MCF 10A (cell line): ENCODE measurements at regions not wholly inside any gene's neighbourhood (a gene's known extent, or its start where the extent isn't known, plus 50 kb on each side); places are given as distances from the start of the nearest gene placed in this dataset.

ENCODE experiments used
- BruUV-seq: library from RNA; stranded (reverse); fragments of 400-500 nt; replicated peaks from 2 replicates; lab custom pipeline; 2021; lab: Mats Ljungman, UMichigan
- CTCF ChIA-PET: fragments of 300-600 bp; sonication (Branson Sonifier 250); formaldehyde crosslinking; extraction: SDS; loops from one replicate; lab custom pipeline; 2021; ENCODE audit warnings: antibody characterized with exemption, inconsistent platforms; lab: Yijun Ruan, JAX
- POLR2A ChIA-PET: fragments of 300-600, 350-650 bp; sonication (Branson Sonifier 250); formaldehyde crosslinking; extraction: SDS; loops from one replicate; lab custom pipeline; 2020; ENCODE audit warnings: antibody characterized with exemption, inconsistent platforms; lab: Yijun Ruan, JAX
- DNase-seq: peaks from one replicate; pipeline ENCODE4 v3.0.0-alpha.2; 2018; ENCODE audit not compliant: unreplicated experiment
- H3K27ac Mint-ChIP-seq: one replicate; pipeline ENCODE4 v1.8.0; 2022; ENCODE audit warnings: mild to moderate bottlenecking, low read depth, mixed read lengths; ENCODE audit not compliant: unreplicated experiment
- H3K27me3 Mint-ChIP-seq: one replicate; pipeline ENCODE4 v1.8.0; 2022; ENCODE audit warnings: mixed read lengths; ENCODE audit not compliant: insufficient read depth, unreplicated experiment
- H3K36me3 Mint-ChIP-seq: one replicate; pipeline ENCODE4 v1.8.0; 2022; ENCODE audit warnings: mild to moderate bottlenecking, moderate library complexity, mixed read lengths; ENCODE audit not compliant: insufficient read depth, unreplicated experiment
- H3K4me1 Mint-ChIP-seq: one replicate; pipeline ENCODE4 v1.8.0; 2022; ENCODE audit warnings: mixed read lengths; ENCODE audit not compliant: insufficient read depth, unreplicated experiment
- H3K4me3 Mint-ChIP-seq: one replicate; pipeline ENCODE4 v1.8.0; 2022; ENCODE audit warnings: mild to moderate bottlenecking, moderate library complexity, mixed read lengths; ENCODE audit not compliant: unreplicated experiment
- H3K9me3 Mint-ChIP-seq: one replicate; pipeline ENCODE4 v1.8.0; 2022; ENCODE audit warnings: mixed read lengths; ENCODE audit not compliant: unreplicated experiment
- CTCF ChIP-seq: fragments of 200-600 bp; IDR thresholded peaks from one replicate; pipeline ENCODE4 v1.8.0; 2022; ENCODE audit warnings: antibody characterized with exemption, mild to moderate bottlenecking; ENCODE audit not compliant: unreplicated experiment
- intact Hi-C: fragments of 100-400 bp; cut with micrococcal nuclease; formaldehyde crosslinking; loops from 2 replicates; pipeline ENCODE4 v1.14.1; 2022

DNA sequence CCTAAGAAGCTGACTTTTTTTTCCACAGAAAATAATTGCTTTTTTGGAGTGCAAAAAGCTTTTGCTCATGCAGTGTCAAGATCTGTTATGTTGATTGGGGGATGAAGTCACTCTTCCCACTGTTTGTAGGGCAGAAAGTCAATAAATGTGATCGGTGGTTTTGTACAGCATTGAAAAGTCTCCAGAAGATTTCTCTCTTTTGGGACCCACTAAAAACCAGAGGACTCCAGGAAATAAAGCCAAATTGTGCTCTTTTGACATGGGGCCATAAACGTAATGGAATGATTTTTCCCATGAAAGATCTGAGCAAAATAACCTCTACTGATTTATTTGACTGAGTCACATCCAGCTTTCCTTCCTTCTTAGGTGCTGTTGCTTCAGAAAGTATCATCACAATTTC lies 122.5 kb downstream of the SNAPC1 start:
- no TSS peak for BruUV-seq
- intact Hi-C loops, result no loop called here
- H3K4me3 Mint-ChIP-seq, result no peak overlapping the region
- CTCF ChIA-PET, result interaction anchor here (0.6 kb wide), 1 partner anchor 229 kb away, joined by 3 read pairs; no protein-coding TSS in a partner anchor
- H3K27ac Mint-ChIP-seq, result no peak overlapping the region
- no peaks in the 10 kb centered on the region for H3K36me3 Mint-ChIP-seq
- DNase-seq, result no peak
- H3K4me1 Mint-ChIP-seq, result no peaks in the 10 kb centered on the region
- no peak for TF ChIP-seq CTCF
- POLR2A ChIA-PET, result interaction anchor here (0.7 kb wide), 1 partner anchor 82 kb away, joined by 3 read pairs; no protein-coding TSS in a partner anchor
- peaks cover 6% of the 10 kb centered on the region for H3K27me3 Mint-ChIP-seq
- H3K9me3 Mint-ChIP-seq, result no peaks in the 10 kb centered on the region

GRCh38 chr14:61885203-61885961 lies 123.2 kb downstream of the SNAPC1 start:
- Mint-ChIP-seq H3K27ac (no peak overlapping the region), H3K27me3 (no peaks in the 10 kb centered on the region), H3K4me3 (no peak overlapping the region), H3K36me3 (no peaks in the 10 kb centered on the region), H3K4me1 (no peaks in the 10 kb centered on the region), H3K9me3 (no peaks in the 10 kb centered on the region)
- CTCF ChIA-PET, result interaction anchor here (0.6 to 1.0 kb wide), 4 partner anchors 36 to 436 kb away, joined by 3 to 6 read pairs (median 4); no protein-coding TSS in a partner anchor
- no peak for TF ChIP-seq CTCF
- intact Hi-C loops, result no loop called here
- POLR2A ChIA-PET, result interaction anchor here (0.7 kb wide), 1 partner anchor 81 kb away, joined by 3 read pairs; no protein-coding TSS in a partner anchor
- no TSS peak for BruUV-seq
- DNase-seq, result no peak

GRCh38 chr14:61887628-61888027 lies 125.4 kb downstream of the SNAPC1 start:
- Mint-ChIP-seq H3K27me3 (peaks cover 9% of the 10 kb centered on the region), H3K9me3 (no peaks in the 10 kb centered on the region), H3K4me1 (peaks cover 8% of the 10 kb centered on the region), H3K36me3 (no peaks in the 10 kb centered on the region), H3K4me3 (no peak overlapping the region), H3K27ac (no peak overlapping the region)
- ChIA-PET CTCF (interaction anchor here (0.5 to 0.9 kb wide), 4 partner anchors 14 to 1570 kb away, joined by 3 to 4 read pairs (median 4); no protein-coding TSS in a partner anchor), POLR2A (interaction anchor here (0.6 to 1.5 kb wide), 2 partner anchors 19 to 1675 kb away, joined by 3 read pairs; no protein-coding TSS in a partner anchor)
- BruUV-seq, result no TSS peak
- intact Hi-C loops, result no loop called here
- TF ChIP-seq CTCF, result no peak
- no peak for DNase-seq

DNA sequence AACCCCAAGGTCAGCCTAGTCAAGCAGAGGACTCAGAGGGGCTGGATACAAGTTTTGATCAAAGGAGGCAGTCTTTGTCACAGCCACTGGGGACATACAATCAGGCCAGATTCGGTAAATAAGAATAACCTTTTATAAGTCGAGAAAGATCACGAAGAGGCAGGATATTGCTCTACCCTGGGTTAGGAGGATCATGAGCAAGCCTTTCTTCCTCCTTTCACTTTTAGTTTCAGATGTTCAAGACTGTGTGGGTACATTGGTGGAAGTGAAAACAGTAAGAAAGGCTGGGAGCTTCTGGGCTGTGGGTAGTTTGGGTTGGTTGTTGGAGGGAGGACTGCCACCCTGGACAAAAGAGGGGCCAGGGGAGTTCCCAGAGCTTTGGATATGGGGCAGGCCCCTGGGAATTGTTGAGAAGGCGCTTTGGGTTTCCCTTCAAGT lies 127.7 kb downstream of the SNAPC1 start:
- CTCF ChIA-PET, result interaction anchor here (0.7 to 1.1 kb wide), 3 partner anchors 237 to 945 kb away, joined by 3 to 5 read pairs (median 3); no protein-coding TSS in a partner anchor
- intact Hi-C loops, result no loop called here

More for the DNA sequence above, 127.7 kb downstream of the SNAPC1 start:
- no peaks in the 10 kb centered on the region for H3K9me3 Mint-ChIP-seq
- no TSS peak for BruUV-seq
- peaks cover 11% of the 10 kb centered on the region for H3K27me3 Mint-ChIP-seq
- no peak for TF ChIP-seq CTCF
- no peak overlapping the region for H3K4me3 Mint-ChIP-seq
- DNase-seq, result no peak
- POLR2A ChIA-PET, result interaction anchor here (0.7 kb wide), 1 partner anchor 1463 kb away, joined by 3 read pairs; no protein-coding TSS in a partner anchor
- no peaks in the 10 kb centered on the region for H3K36me3 Mint-ChIP-seq
- H3K27ac Mint-ChIP-seq, result no peak overlapping the region
- peaks cover 8% of the 10 kb centered on the region for H3K4me1 Mint-ChIP-seq
